Mesendoderm (in vitro differentiated cells): ENCODE measurements at regions not wholly inside any gene's neighbourhood (a gene's known extent, or its start where the extent isn't known, plus 50 kb on each side); places are given as distances from the start of the nearest gene placed in this dataset.
"Not testable (repeated sequence)": the region's sequence is repeated elsewhere in the genome, so short reads cannot be mapped to it uniquely, and the experiment has no call there.

Experiments
- DNase-seq: peaks from one replicate; pipeline ENCODE4 v3.0.0; 2013
- H2AK5ac ChIP-seq: 2 replicates; pipeline ENCODE4 v1.6.1; 2013; ENCODE audit warnings: low read length, inconsistent platforms
- H2BK120ac ChIP-seq: 2 replicates; pipeline ENCODE4 v1.6.1; 2013; ENCODE audit warnings: low read depth, mild to moderate bottlenecking, low read length, moderate library complexity, mixed read lengths
- H2BK15ac ChIP-seq: replicated peaks from 2 replicates; pipeline ENCODE4 v1.6.1; 2013; ENCODE audit warnings: low read depth, mild to moderate bottlenecking, moderate library complexity
- H2BK5ac ChIP-seq: 2 replicates; pipeline ENCODE4 v1.6.1; 2013; ENCODE audit warnings: low read length, inconsistent platforms
- H3K18ac ChIP-seq: 2 replicates; pipeline ENCODE4 v1.6.1; 2013; ENCODE audit warnings: mild to moderate bottlenecking, low read length, mixed read lengths
- H3K23ac ChIP-seq: one replicate; pipeline ENCODE4 v1.6.1; 2013; ENCODE audit warnings: low read length
- H3K27ac ChIP-seq: 2 replicates; pipeline ENCODE4 v1.5.1; 2013; ENCODE audit warnings: low read depth, mild to moderate bottlenecking, inconsistent platforms, low read length, moderate library complexity
- H3K27me3 ChIP-seq: 2 replicates; pipeline ENCODE4 v1.6.1; 2013; ENCODE audit warnings: low read length, control low read depth, mild to moderate bottlenecking, inconsistent platforms; ENCODE audit not compliant: insufficient read depth, poor library complexity
- H3K36me3 ChIP-seq: 2 replicates; pipeline ENCODE4 v1.6.1; 2013; ENCODE audit warnings: low read length, inconsistent platforms; ENCODE audit not compliant: control insufficient read depth, insufficient read depth
- H3K4ac ChIP-seq: one replicate; pipeline ENCODE4 v1.6.1; 2013; ENCODE audit warnings: low read depth, mild to moderate bottlenecking, low read length, moderate library complexity
- H3K4me1 ChIP-seq: 2 replicates; pipeline ENCODE4 v1.6.1; 2013; ENCODE audit warnings: low read depth, low read length, inconsistent platforms; ENCODE audit not compliant: control insufficient read depth
- H3K4me2 ChIP-seq: 2 replicates; pipeline ENCODE4 v1.6.1; 2013; ENCODE audit warnings: low read length
- H3K4me3 ChIP-seq: 2 replicates; pipeline ENCODE4 v1.5.1; 2013; ENCODE audit warnings: mild to moderate bottlenecking, low read length
- H3K56ac ChIP-seq: one replicate; pipeline ENCODE4 v1.6.1; 2013; ENCODE audit warnings: low read length
- H3K79me1 ChIP-seq: 2 replicates; pipeline ENCODE4 v1.6.1; 2013; ENCODE audit warnings: low read length, inconsistent platforms
- H3K79me2 ChIP-seq: 2 replicates; pipeline ENCODE4 v1.6.1; 2013; ENCODE audit warnings: mild to moderate bottlenecking, low read length; ENCODE audit not compliant: control insufficient read depth, insufficient read depth
- H3K9ac ChIP-seq: 2 replicates; pipeline ENCODE4 v1.6.1; 2013; ENCODE audit warnings: low read length, inconsistent platforms
- H4K5ac ChIP-seq: one replicate; pipeline ENCODE4 v1.6.1; 2013; ENCODE audit warnings: low read length
- H4K8ac ChIP-seq: one replicate; pipeline ENCODE4 v1.6.1; 2013; ENCODE audit warnings: low read depth, mild to moderate bottlenecking, control low read depth, low read length, moderate library complexity
- WGBS: extraction: QIAGEN DNeasy Blood & Tissue Kit; methylation state at CpG from one replicate; pipeline ENCODE4 v1.1.7; 2013; ENCODE audit warnings: low lambda C conversion rate, missing lambda C conversion rate; ENCODE audit not compliant: insufficient coverage; ENCODE audit errors: extremely low coverage; 5-methylcytosine and 5-hydroxymethylcytosine counted together

DNA sequence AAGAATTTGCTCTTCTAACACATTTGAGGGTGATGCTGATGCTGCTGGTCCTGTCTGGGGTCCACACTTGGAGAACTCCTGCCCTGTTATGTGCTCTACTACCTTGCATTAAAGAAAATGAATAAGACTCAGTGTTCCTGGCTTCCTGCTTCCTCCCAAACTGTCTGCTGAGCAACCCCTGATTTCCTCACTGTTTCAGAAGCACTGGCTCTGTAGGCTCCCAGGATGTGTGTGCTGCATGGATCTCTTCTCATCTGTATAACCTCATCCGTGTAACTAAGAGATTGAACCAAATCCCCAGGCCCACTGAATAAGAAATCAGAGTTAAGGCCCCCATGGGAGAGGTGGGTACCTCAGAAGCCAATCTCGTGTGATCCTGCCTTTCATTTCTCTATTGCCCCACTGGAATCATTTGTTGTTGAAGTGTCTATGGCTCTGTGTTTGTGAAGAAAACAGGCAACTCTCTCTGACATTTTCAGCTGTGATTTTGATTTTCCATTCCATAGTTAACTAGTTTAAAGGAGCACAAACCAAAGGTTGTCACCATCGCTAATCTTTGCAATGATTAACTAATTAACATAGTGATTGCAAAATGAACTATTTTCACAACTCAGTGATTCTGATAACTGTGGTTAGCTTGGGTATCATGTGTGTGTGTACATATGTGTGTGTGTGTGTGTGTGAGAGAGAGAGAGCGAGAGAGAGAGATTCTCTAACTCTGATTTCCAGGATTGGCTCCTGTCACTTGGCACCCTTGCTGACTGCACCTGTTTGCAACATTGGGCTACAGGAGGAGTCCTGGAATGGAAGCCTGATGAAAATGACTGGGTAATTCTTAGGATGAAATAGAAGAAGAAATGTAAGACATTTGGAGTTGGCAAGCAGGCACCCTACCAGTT lies 196.2 kb downstream of the SLC38A4 start:
- no peak for DNase-seq
- Histone ChIP-seq H3K79me2 (no peaks in the 10 kb centered on the region), H3K56ac (no peak overlapping the region), H3K4me1 (no peaks in the 10 kb centered on the region), H3K9ac (no peak overlapping the region), H3K23ac (no peak overlapping the region), H3K27ac (no peak overlapping the region), H2BK15ac (no peak overlapping the region), H3K18ac (no peak overlapping the region), H3K79me1 (no peaks in the 10 kb centered on the region), H3K4ac (no peak overlapping the region), H2AK5ac (no peak overlapping the region), H2BK120ac (no peak overlapping the region), H4K5ac (no peak overlapping the region), H3K4me2 (no peak overlapping the region), H2BK5ac (no peak overlapping the region), H3K4me3 (no peak overlapping the region), H4K8ac (no peak overlapping the region), H3K36me3 (no peaks in the 10 kb centered on the region), H3K27me3 (no peaks in the 10 kb centered on the region)
- WGBS, result no CpG with 5 or more reads among the region's 4 CpGs

DNA sequence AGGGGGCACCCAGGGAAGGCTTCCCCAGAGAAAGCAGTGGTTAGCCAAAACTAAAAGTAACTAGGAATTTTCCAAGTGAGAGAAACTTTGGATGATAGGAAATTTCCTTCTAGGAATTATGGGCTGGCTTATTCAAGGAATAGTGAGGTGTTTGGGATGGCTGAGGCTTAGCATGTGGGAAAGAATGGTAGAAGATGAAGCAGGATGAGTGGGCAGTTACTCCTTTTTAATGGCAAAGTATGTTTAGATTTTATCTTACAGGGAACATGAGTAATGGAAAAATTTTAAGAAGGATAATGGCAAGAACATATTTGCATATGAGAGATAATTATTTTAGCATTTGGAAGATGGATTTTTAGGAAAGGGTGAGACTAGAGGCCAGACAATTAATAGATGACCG lies 197.6 kb downstream of the SLC38A4 start:
- no peaks in the 10 kb centered on the region for H3K4me1 ChIP-seq
- no peak overlapping the region for H2BK120ac ChIP-seq
- no peak overlapping the region for H3K9ac ChIP-seq
- no peak overlapping the region for H2AK5ac ChIP-seq
- no peak overlapping the region for H4K8ac ChIP-seq
- DNase-seq, result no peak
- no peak overlapping the region for H3K23ac ChIP-seq
- H2BK5ac ChIP-seq, result no peak overlapping the region
- H3K56ac ChIP-seq, result no peak overlapping the region
- no peak overlapping the region for H4K5ac ChIP-seq
- WGBS, result no CpG with 5 or more reads among the region's 1 CpG
- no peak overlapping the region for H3K27ac ChIP-seq
- H3K36me3 ChIP-seq, result no peaks in the 10 kb centered on the region
- no peak overlapping the region for H3K4me3 ChIP-seq
- H3K4me2 ChIP-seq, result no peak overlapping the region
- no peak overlapping the region for H3K18ac ChIP-seq
- H3K27me3 ChIP-seq, result no peaks in the 10 kb centered on the region
- H3K79me1 ChIP-seq, result no peaks in the 10 kb centered on the region
- no peak overlapping the region for H2BK15ac ChIP-seq
- no peaks in the 10 kb centered on the region for H3K79me2 ChIP-seq
- peak overlapping the region; percentile 12 for H3K4ac ChIP-seq

DNA sequence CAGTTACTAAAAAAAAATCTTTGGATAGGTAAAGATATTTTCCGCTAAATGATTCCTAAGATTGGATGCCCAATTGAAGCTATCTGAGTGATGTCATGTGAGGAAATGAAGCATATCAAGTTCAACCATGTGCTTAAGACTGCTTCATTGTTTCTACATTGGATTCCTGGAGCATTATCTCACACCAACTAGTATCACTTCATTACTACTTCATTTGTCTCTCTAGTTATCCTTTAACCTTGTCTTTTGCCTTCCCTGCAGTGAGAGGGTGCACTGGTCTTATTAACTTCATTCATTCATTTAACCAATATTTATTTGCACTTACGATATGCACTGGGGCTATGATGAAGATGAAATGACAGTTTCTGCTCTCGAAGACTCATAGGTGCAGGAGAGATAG lies 198.1 kb downstream of the SLC38A4 start:
- H3K36me3 ChIP-seq, result no peaks in the 10 kb centered on the region
- no CpG with 5 or more reads among the region's 3 CpGs for WGBS

DNA sequence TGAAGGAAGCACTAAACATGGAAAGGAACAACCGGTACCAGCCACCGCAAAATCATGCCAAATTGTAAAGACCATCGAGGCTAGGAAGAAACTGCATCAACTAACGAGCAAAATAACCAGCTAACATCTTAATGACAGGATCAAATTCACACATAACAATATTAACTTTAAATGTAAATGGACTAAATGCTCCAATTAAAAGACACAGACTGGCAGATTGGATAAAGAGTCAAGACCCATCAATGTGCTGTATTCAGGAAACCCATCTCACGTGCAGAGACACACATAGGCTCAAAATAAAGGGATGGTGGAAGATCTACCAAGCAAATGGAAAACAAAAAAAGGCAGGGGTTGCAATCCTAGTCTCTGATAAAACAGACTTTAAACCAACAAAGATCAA lies 206.3 kb downstream of the SLC38A4 start:
- not testable (repeated sequence) for H2BK120ac ChIP-seq, H3K79me2 ChIP-seq, H3K36me3 ChIP-seq, H3K4me2 ChIP-seq, H3K4ac ChIP-seq, H3K9ac ChIP-seq, H3K79me1 ChIP-seq, H2BK15ac ChIP-seq, H3K4me3 ChIP-seq, DNase-seq, H4K8ac ChIP-seq, H3K27me3 ChIP-seq, H2BK5ac ChIP-seq, H3K18ac ChIP-seq, H4K5ac ChIP-seq, H2AK5ac ChIP-seq, H3K23ac ChIP-seq, H3K56ac ChIP-seq, H3K27ac ChIP-seq, H3K4me1 ChIP-seq
- WGBS, result no CpG with 5 or more reads among the region's 5 CpGs

More for the DNA sequence above, 198.1 kb downstream of the SLC38A4 start:
- Histone ChIP-seq H3K4ac (no peak overlapping the region), H3K23ac (no peak overlapping the region), H3K56ac (no peak overlapping the region), H2BK5ac (no peak overlapping the region), H4K8ac (no peak overlapping the region), H3K4me2 (no peak overlapping the region), H3K9ac (no peak overlapping the region), H2AK5ac (no peak overlapping the region), H3K79me2 (no peaks in the 10 kb centered on the region), H3K27ac (no peak overlapping the region), H3K4me1 (no peaks in the 10 kb centered on the region), H3K79me1 (no peaks in the 10 kb centered on the region), H3K4me3 (no peak overlapping the region), H2BK120ac (no peak overlapping the region), H4K5ac (no peak overlapping the region), H2BK15ac (no peak overlapping the region), H3K27me3 (no peaks in the 10 kb centered on the region), H3K18ac (no peak overlapping the region)
- peak; percentile 61 for DNase-seq

DNA sequence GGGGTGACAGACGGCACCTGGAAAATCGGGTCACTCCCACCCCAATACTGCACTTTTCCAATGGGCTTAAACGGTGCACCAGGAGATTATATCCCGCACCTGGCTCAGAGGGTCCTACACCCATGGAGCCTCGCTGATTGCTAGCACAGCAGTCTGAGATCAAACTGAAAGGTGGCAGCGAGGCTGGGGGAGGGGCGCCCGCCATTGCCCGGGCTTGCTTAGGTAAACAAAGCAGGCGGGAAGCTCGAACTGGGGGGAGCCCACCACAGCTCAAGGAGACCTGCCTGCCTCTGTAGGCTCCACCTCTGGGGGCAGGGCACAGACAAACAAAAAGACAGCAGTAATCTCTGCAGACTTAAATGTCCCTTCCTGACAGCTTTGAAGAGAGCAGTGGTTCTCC lies 208.1 kb downstream of the SLC38A4 start:
- not testable (repeated sequence) for H4K8ac ChIP-seq, H3K79me1 ChIP-seq, H3K4me1 ChIP-seq, H3K27me3 ChIP-seq, H3K36me3 ChIP-seq, H3K79me2 ChIP-seq, H3K18ac ChIP-seq, H4K5ac ChIP-seq, H3K23ac ChIP-seq, H3K4me2 ChIP-seq, H3K27ac ChIP-seq, DNase-seq, H3K4me3 ChIP-seq, H3K4ac ChIP-seq, H2BK120ac ChIP-seq, H2BK15ac ChIP-seq, H3K56ac ChIP-seq, H2BK5ac ChIP-seq, H2AK5ac ChIP-seq, H3K9ac ChIP-seq
- no CpG with 5 or more reads among the region's 11 CpGs for WGBS

DNA sequence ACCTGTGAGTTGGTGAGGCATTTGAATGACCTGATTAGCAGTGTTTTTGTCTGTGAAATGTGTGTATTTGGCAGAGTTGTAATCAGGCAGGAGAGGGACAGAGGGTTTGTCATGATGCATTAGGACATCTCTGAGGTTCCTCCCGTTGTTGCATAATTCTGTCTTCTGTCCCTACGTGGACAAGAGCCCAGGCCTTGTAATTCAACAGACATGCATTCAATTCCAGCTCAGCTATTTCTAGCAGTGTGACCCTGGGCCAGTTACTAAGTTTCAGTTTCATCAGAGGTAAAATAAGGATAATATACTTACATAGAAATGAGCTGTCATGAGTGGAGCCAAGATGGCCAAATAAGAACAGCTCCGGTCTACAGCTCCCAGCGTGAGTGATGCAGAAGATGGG lies 208.6 kb downstream of the SLC38A4 start:
- no peak for DNase-seq
- no peaks in the 10 kb centered on the region for H3K36me3 ChIP-seq
- no peak overlapping the region for H4K8ac ChIP-seq
- no peak overlapping the region for H2AK5ac ChIP-seq
- no peak overlapping the region for H3K9ac ChIP-seq
- H4K5ac ChIP-seq, result no peak overlapping the region
- H3K4ac ChIP-seq, result no peak overlapping the region
- no peak overlapping the region for H2BK5ac ChIP-seq
- no peaks in the 10 kb centered on the region for H3K4me1 ChIP-seq
- no peak overlapping the region for H3K56ac ChIP-seq
- H3K79me2 ChIP-seq, result no peaks in the 10 kb centered on the region
- WGBS, result no CpG with 5 or more reads among the region's 4 CpGs
- no peak overlapping the region for H3K4me2 ChIP-seq
- no peak overlapping the region for H3K23ac ChIP-seq
- H3K18ac ChIP-seq, result no peak overlapping the region
- H2BK120ac ChIP-seq, result no peak overlapping the region
- H3K79me1 ChIP-seq, result no peaks in the 10 kb centered on the region
- no peak overlapping the region for H3K27ac ChIP-seq
- H3K27me3 ChIP-seq, result no peaks in the 10 kb centered on the region
- H2BK15ac ChIP-seq, result no peak overlapping the region
- no peak overlapping the region for H3K4me3 ChIP-seq
